AG04450 (cell line): ENCODE measurements at regions not wholly inside any gene's neighbourhood (a gene's known extent, or its start where the extent isn't known, plus 50 kb on each side); places are given as distances from the start of the nearest gene placed in this dataset.
A peak's percentile ranks its signal among the peaks of the same experiment; 100 is the strongest.

Experiments
- CTCF ChIA-PET: fragments of 300-600, 350-600 bp; formaldehyde crosslinking; extraction: SDS; loops from one replicate; lab custom pipeline; 2022; ENCODE audit warnings: antibody characterized with exemption, inconsistent platforms; lab: Charles Lee
- POLR2A ChIA-PET: fragments of 350-600 bp; formaldehyde crosslinking; extraction: SDS; loops from one replicate; lab custom pipeline; 2021; ENCODE audit warnings: antibody characterized with exemption, inconsistent platforms; lab: Yijun Ruan, JAX
- DNase-seq: peaks from one replicate; pipeline ENCODE4 v3.0.0-alpha.2; 2011; ENCODE audit warnings: low read depth, low spot score
- H3K27ac ChIP-seq: one replicate; pipeline ENCODE4 v1.5.1; 2012; ENCODE audit warnings: low read depth, low read length, control low read depth
- H3K27me3 ChIP-seq: one replicate; pipeline ENCODE4 v1.6.0; 2012; ENCODE audit warnings: low read length; ENCODE audit not compliant: control insufficient read depth, insufficient read depth
- H3K4me3 ChIP-seq: 2 replicates; pipeline ENCODE4 v1.5.1; 2011; ENCODE audit warnings: mild to moderate bottlenecking, low read depth, low read length, control low read depth
- H3K9me3 ChIP-seq: 2 replicates; pipeline ENCODE4 v1.5.1; 2012; ENCODE audit warnings: low read length; ENCODE audit not compliant: control insufficient read depth, insufficient read depth
- TF ChIP-seq, protein P1 (sequence below): IDR thresholded peaks from 2 replicates; pipeline ENCODE4 v1.5.1; 2011; ENCODE audit warnings: low read depth, low read length, control low read depth, inconsistent platforms

DNA sequence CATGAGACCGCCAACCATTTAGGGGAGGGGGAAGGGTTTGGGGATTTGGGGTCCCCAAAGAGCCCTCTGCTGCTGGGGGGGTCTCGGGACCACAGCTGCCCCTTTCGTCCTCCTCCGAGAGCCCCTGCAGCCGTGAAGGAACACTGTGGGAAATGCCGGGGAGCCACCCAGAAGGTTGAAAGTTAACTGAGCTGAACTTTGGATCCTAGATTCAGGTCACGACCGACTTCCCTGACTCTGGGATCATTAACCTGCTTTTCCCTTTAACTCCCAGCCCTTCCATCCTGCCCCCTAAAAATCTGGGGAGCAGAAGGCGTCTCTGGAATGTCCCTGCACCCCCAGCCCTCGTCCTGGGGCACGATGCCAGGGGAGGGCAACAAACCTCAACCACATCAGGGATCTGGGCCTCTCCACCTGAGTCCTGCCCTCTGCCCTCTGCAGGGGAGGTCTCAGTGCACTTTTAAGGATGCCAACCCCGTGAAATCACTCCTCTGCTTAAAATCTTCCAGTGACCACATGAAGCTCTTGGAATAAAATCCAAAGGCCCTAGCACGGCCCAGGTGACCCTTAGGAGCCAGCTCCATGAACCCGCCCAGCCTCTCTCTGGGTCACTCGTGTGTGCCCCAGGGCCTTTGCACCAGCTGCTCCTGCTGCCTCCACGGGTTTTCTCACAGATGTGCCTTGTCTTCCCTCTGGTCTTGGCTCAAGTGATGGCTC lies 95.0 kb downstream of the RFLNA start:
- TF ChIP-seq, protein P1, sequence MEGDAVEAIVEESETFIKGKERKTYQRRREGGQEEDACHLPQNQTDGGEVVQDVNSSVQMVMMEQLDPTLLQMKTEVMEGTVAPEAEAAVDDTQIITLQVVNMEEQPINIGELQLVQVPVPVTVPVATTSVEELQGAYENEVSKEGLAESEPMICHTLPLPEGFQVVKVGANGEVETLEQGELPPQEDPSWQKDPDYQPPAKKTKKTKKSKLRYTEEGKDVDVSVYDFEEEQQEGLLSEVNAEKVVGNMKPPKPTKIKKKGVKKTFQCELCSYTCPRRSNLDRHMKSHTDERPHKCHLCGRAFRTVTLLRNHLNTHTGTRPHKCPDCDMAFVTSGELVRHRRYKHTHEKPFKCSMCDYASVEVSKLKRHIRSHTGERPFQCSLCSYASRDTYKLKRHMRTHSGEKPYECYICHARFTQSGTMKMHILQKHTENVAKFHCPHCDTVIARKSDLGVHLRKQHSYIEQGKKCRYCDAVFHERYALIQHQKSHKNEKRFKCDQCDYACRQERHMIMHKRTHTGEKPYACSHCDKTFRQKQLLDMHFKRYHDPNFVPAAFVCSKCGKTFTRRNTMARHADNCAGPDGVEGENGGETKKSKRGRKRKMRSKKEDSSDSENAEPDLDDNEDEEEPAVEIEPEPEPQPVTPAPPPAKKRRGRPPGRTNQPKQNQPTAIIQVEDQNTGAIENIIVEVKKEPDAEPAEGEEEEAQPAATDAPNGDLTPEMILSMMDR = no peak
- Histone ChIP-seq H3K27ac (peak overlapping the region; percentile 82), H3K4me3 (peak overlapping the region; percentile 85), H3K9me3 (no peaks in the 10 kb centered on the region; the same call in 1 of the 2 replicates), H3K27me3 (no peaks in the 10 kb centered on the region)
- CTCF ChIA-PET = interaction anchor here (1.2 to 4.2 kb wide), 5 partner anchors 9 to 382 kb away, joined by 3 to 18 read pairs (median 7); no protein-coding TSS in a partner anchor
- no peak for DNase-seq
- POLR2A ChIA-PET = interaction anchor here (0.6 to 2.2 kb wide), 7 partner anchors 9 to 123 kb away, joined by 3 to 9 read pairs (median 5); no protein-coding TSS in a partner anchor

DNA sequence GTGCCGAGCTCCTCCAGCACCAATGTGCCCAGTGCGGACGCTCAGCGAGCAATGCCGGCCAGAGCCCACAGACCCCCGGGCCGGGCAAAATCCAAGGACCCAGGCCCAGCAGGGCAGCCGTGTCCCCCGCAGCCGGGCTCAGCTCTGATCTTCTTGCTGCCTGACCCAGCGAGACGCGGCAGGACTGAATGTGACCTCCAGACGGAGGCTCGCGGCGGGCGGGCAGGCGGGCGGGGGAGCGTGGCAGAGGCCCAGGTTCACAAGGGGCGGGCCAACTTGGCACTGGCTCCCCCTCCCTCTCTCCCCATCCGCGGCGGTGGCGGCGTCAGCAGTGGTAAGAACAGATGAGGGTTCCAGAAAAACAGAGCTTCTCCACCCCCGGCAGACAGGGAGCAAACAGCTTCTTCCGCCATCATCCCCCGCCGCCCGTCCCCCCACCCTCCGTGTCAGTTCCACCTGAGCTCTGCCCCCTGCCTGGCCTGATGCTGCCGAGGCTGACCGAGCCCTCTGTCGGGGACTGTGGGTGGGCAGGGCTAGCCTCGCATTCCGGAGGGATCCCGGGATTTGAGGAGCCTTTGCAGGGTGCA lies 94.3 kb downstream of the RFLNA start:
- CTCF ChIA-PET = interaction anchor here (1.2 to 4.2 kb wide), 5 partner anchors 8 to 383 kb away, joined by 3 to 18 read pairs (median 7); no protein-coding TSS in a partner anchor

DNA sequence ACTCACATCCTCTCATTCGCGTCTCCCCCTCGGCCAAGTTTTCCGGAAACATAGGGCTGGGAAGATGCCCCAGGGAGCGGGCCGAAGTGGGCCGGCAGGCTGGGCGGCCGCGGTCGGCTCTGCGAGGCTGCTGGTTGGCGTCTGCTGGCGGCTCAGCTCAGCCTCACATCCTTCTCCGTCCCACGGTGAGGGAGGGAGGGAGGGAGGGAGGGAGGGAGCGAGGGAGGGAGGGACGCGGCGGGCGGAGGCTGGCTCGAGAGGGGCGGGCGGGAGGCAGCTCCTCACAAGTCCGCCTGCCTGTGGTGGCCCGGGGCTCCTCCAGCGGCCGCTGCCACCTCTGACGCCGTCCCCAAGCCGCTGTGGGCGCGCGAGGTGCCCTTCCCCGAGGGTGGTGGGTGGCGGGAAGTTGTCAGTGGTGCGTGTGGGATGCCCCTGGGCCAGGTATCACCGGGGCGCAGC lies 93.8 kb downstream of the RFLNA start:
- peak; percentile 63 for DNase-seq
- H3K27me3 ChIP-seq = no peaks in the 10 kb centered on the region
- H3K4me3 ChIP-seq = peak overlapping the region; percentile 85
- ChIA-PET CTCF (interaction anchor here (0.5 to 4.2 kb wide), 5 partner anchors 11 to 383 kb away, joined by 3 to 18 read pairs (median 7); no protein-coding TSS in a partner anchor), POLR2A (interaction anchor here (0.6 to 2.2 kb wide), 15 partner anchors 8 to 727 kb away, joined by 3 to 9 read pairs (median 4); partner anchors contain the start of gene UBC)
- H3K9me3 ChIP-seq = no peaks in the 10 kb centered on the region; the same call in 1 of the 2 replicates
- TF ChIP-seq, protein P1 = no peak
- H3K27ac ChIP-seq = peak overlapping the region; percentile 73

More for the DNA sequence above, 94.3 kb downstream of the RFLNA start:
- TF ChIP-seq, protein P1 = no peak
- no peak for DNase-seq
- Histone ChIP-seq H3K9me3 (no peaks in the 10 kb centered on the region; the same call in 1 of the 2 replicates), H3K27ac (peak overlapping the region; percentile 82), H3K4me3 (peak overlapping the region; percentile 85), H3K27me3 (no peaks in the 10 kb centered on the region)
- POLR2A ChIA-PET = interaction anchor here (0.6 to 2.2 kb wide), 15 partner anchors 9 to 728 kb away, joined by 3 to 9 read pairs (median 4); partner anchors contain the start of gene UBC

DNA sequence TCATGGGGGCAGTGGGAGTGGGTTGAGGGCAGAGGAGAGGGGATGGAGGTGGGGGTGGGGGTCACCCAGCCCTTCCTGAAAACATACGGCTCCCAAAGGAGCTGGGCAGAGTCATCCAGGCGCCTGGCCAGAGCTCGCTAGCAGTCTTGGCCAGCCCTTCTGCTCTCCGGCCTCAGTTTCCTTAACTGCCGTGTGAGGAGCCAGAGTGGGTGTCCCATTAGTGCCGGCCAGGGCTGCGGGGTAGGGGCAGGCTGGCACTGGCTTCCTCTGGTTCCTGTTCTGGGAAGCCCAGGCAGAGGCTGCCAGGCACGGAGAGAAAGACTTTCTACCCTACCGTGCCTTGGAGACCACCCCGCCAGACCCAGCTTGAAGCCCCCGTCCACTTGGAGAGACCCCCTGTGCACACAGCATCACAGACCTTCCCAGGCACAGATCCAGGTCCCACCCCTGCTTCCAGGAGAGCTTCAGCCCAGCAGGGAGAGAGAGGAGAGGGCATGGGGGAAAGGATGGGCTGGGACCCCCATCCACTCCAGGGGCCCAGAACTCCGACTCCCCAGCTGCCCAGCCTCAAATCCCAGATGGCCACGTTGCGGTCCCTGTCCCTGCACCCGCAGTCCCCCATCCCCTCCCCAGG lies 93.3 kb downstream of the RFLNA start:
- Histone ChIP-seq H3K27me3 (no peaks in the 10 kb centered on the region), H3K9me3 (no peaks in the 10 kb centered on the region; the same call in 1 of the 2 replicates), H3K4me3 (peak overlapping the region; percentile 85), H3K27ac (peak overlapping the region; percentile 57)
- POLR2A ChIA-PET = interaction anchor here (0.8 to 2.2 kb wide), 11 partner anchors 8 to 526 kb away, joined by 3 to 9 read pairs (median 5); partner anchors contain the start of gene UBC
- CTCF ChIA-PET = interaction anchor here (0.5 to 4.2 kb wide), 5 partner anchors 11 to 571 kb away, joined by 3 to 18 read pairs (median 7); no protein-coding TSS in a partner anchor
- TF ChIP-seq, protein P1 = no peak
- no peak for DNase-seq
